ENCODE measurements at regions not wholly inside any gene's neighbourhood (a gene's known extent, or its start where the extent isn't known, plus 50 kb on each side); places are given as distances from the start of the nearest gene placed in this dataset.
"Not testable (repeated sequence)": the region's sequence is repeated elsewhere in the genome, so short reads cannot be mapped to it uniquely, and the experiment has no call there.

- Histone ChIP-seq H3K9me3 (ENCODE audit: control insufficient read depth, insufficient read depth, low read length) (no peaks in the 10 kb centered on the region), H3K79me2 (ENCODE audit: control insufficient read depth, low read length) (no peaks in the 10 kb centered on the region), H3K36me3 (ENCODE audit: control insufficient read depth, low read length) (no peaks in the 10 kb centered on the region), H3K27me3 (ENCODE audit: control insufficient read depth, low read length) (no peaks in the 10 kb centered on the region), H3K9me2 (replicated peaks; ENCODE audit: control insufficient read depth, low read length) (no peaks in the 10 kb centered on the region), H3K4me2 (ENCODE audit: low read length) (no peak overlapping the region), H3F3A (ENCODE audit: control insufficient read depth, insufficient read depth) (no peaks in the 10 kb centered on the region), H4K20me1 (ENCODE audit: control insufficient read depth, insufficient read depth, low read depth, low read length) (no peaks in the 10 kb centered on the region), H3K4me1 (ENCODE audit: control insufficient read depth, low read length) (no peaks in the 10 kb centered on the region), H3K4me3 (ENCODE audit: low read length) (no peak overlapping the region), H3K27ac (ENCODE audit: low read depth, low read length) (no peak overlapping the region)
- TF ChIP-seq EZH2phosphoT487 (IDR thresholded peaks at IDR 0.05; ENCODE audit: borderline replicate concordance, low read length): no peak
- TF ChIP-seq CTCF (IDR thresholded peaks at IDR 0.05; ENCODE audit: low read depth, low read length, poor library complexity, severe bottlenecking): no peak
Measured at GRCh38 chr5:5854087-5854486, 431.6 kb downstream of the ICE1 start.

GRCh38 chr5:5838493-5838892 lies 416.0 kb downstream of the ICE1 start:
- TF ChIP-seq CTCF (IDR thresholded peaks at IDR 0.05; ENCODE audit: low read depth, low read length, poor library complexity, severe bottlenecking) (no peak), EZH2phosphoT487 (IDR thresholded peaks at IDR 0.05; ENCODE audit: borderline replicate concordance, low read length) (no peak)
- H3K4me2 ChIP-seq (ENCODE audit: low read length): no peak overlapping the region

GRCh38 chr5:5831622-5832021 lies 409.1 kb downstream of the ICE1 start:
- H3K9me3 ChIP-seq (ENCODE audit: control insufficient read depth, insufficient read depth, low read length); H3K27ac ChIP-seq (ENCODE audit: low read depth, low read length); H3K4me2 ChIP-seq (ENCODE audit: low read length); H3K9me2 ChIP-seq (replicated peaks; ENCODE audit: control insufficient read depth, low read length); H3K27me3 ChIP-seq (ENCODE audit: control insufficient read depth, low read length); H3F3A ChIP-seq (ENCODE audit: control insufficient read depth, insufficient read depth); H3K4me3 ChIP-seq (ENCODE audit: low read length); H3K36me3 ChIP-seq (ENCODE audit: control insufficient read depth, low read length); H4K20me1 ChIP-seq (ENCODE audit: control insufficient read depth, insufficient read depth, low read depth, low read length); H3K79me2 ChIP-seq (ENCODE audit: control insufficient read depth, low read length); H3K4me1 ChIP-seq (ENCODE audit: control insufficient read depth, low read length): not testable (repeated sequence)

More at GRCh38 chr5:5838493-5838892, 416.0 kb downstream of the ICE1 start:
- Histone ChIP-seq H3K4me3 (ENCODE audit: low read length) (no peak overlapping the region), H3K36me3 (ENCODE audit: control insufficient read depth, low read length) (no peaks in the 10 kb centered on the region), H3K27ac (ENCODE audit: low read depth, low read length) (no peak overlapping the region), H3K79me2 (ENCODE audit: control insufficient read depth, low read length) (no peaks in the 10 kb centered on the region), H3F3A (ENCODE audit: control insufficient read depth, insufficient read depth) (no peaks in the 10 kb centered on the region), H3K4me1 (ENCODE audit: control insufficient read depth, low read length) (no peaks in the 10 kb centered on the region), H4K20me1 (ENCODE audit: control insufficient read depth, insufficient read depth, low read depth, low read length) (no peaks in the 10 kb centered on the region), H3K27me3 (ENCODE audit: control insufficient read depth, low read length) (no peaks in the 10 kb centered on the region), H3K9me2 (replicated peaks; ENCODE audit: control insufficient read depth, low read length) (no peaks in the 10 kb centered on the region), H3K9me3 (ENCODE audit: control insufficient read depth, insufficient read depth, low read length) (no peaks in the 10 kb centered on the region)

- no peaks in the 10 kb centered on the region for H3F3A ChIP-seq (ENCODE audit: control insufficient read depth, insufficient read depth)
- no peak overlapping the region for H3K4me3 ChIP-seq (ENCODE audit: low read length)
- no peak overlapping the region for H3K4me2 ChIP-seq (ENCODE audit: low read length)
- H4K20me1 ChIP-seq (ENCODE audit: control insufficient read depth, insufficient read depth, low read depth, low read length): no peaks in the 10 kb centered on the region
- TF ChIP-seq CTCF (IDR thresholded peaks at IDR 0.05; ENCODE audit: low read depth, low read length, poor library complexity, severe bottlenecking): no peak
- H3K79me2 ChIP-seq (ENCODE audit: control insufficient read depth, low read length): no peaks in the 10 kb centered on the region
- no peaks in the 10 kb centered on the region for H3K4me1 ChIP-seq (ENCODE audit: control insufficient read depth, low read length)
- H3K9me2 ChIP-seq (replicated peaks; ENCODE audit: control insufficient read depth, low read length): no peaks in the 10 kb centered on the region
- H3K27ac ChIP-seq (ENCODE audit: low read depth, low read length): no peak overlapping the region
- H3K27me3 ChIP-seq (ENCODE audit: control insufficient read depth, low read length): no peaks in the 10 kb centered on the region
- H3K9me3 ChIP-seq (ENCODE audit: control insufficient read depth, insufficient read depth, low read length): no peaks in the 10 kb centered on the region
- no peaks in the 10 kb centered on the region for H3K36me3 ChIP-seq (ENCODE audit: control insufficient read depth, low read length)
Measured at GRCh38 chr5:5828619-5829018, 406.1 kb downstream of the ICE1 start.

Data from DOHH2 (cell line).